Stomach (tissue), 8 donors: ENCODE measurements at regions not wholly inside any gene's neighbourhood (a gene's known extent, or its start where the extent isn't known, plus 50 kb on each side); places are given as distances from the start of the nearest gene placed in this dataset.

Experiments
- DNase-seq, 2 donors: peaks; one replicate each; pipeline versions ENCODE4 v3.0.0 to v3.0.0-alpha.2; 2013 to 2019
- H3K27ac ChIP-seq, 5 donors: fragments of 200-600 bp in 4 of 5; sonication (generic) in 4 of 5; one replicate each; pipeline ENCODE4 v1.5.1; 2013 to 2019; ENCODE audit warnings: mild to moderate bottlenecking in 1 of 5, moderate library complexity in 1 of 5
- H3K27me3 ChIP-seq, 3 donors: fragments of 200-600 bp; sonication (generic); one replicate each; pipeline ENCODE4 v1.5.1; 2017 to 2019; ENCODE audit warnings: mixed run types in 1 of 3
- H3K36me3 ChIP-seq, 4 donors: fragments of 200-600 bp; sonication (generic); 1 replicate in 3 of 4; 2 replicates in 1 of 4; pipeline ENCODE4 v1.5.1; 2016 to 2019
- H3K4me1 ChIP-seq, 4 donors: fragments of 200-600 bp; sonication (generic); one replicate each; pipeline ENCODE4 v1.5.1; 2016 to 2019
- H3K4me3 ChIP-seq, 4 donors: fragments of 200-600 bp; sonication (generic) in 3 of 4; one replicate each; pipeline ENCODE4 v1.5.1; 2016 to 2019; ENCODE audit warnings: mild to moderate bottlenecking in 1 of 4
- H3K9me3 ChIP-seq, 4 donors: fragments of 200-600 bp; sonication (generic); one replicate each; pipeline ENCODE4 v1.5.1; 2016 to 2019
- EP300 ChIP-seq: sonication (generic); formaldehyde crosslinking; IDR thresholded peaks from one replicate; pipeline ENCODE4 v1.6.1; 2017; ENCODE audit warnings: antibody characterized with exemption
- POLR2A ChIP-seq, 4 donors: fragments of 450-650 bp; IDR thresholded peaks; one replicate each; pipeline ENCODE4 v1.6.1; 2016; ENCODE audit warnings: antibody characterized with exemption in 4 of 4, control low read depth in 2 of 4, mild to moderate bottlenecking in 1 of 4, moderate library complexity in 1 of 4
- POLR2AphosphoS5 ChIP-seq, 3 donors: sonication (generic); formaldehyde crosslinking; IDR thresholded peaks; one replicate each; pipeline ENCODE4 v1.6.1; 2016; ENCODE audit warnings: antibody characterized with exemption in 3 of 3
- WGBS, 5 donors: extraction: QIAGEN DNeasy Blood & Tissue Kit in 3 of 5; methylation state at CpG; one replicate each; pipeline versions ENCODE4 v1.1.5 to v1.1.7; 2013 to 2018; 5-methylcytosine and 5-hydroxymethylcytosine counted together
- intact Hi-C: fragments of 100-400 bp; cut with DNase I; formaldehyde crosslinking; loops from one replicate; pipeline ENCODE4 v1.15.1; 2023; ENCODE audit warnings: low total_unique reads
- TF ChIP-seq, protein P1 (sequence below), 7 experiments: fragments of 450-650 bp in 4 of 7; fragments of 200-600 bp in 3 of 7; sonication (generic) in 3 of 7; IDR thresholded peaks; one replicate each; pipeline ENCODE4 v1.5.1; 2016 to 2019; ENCODE audit warnings: antibody characterized with exemption in 7 of 7, control low read depth in 2 of 7, mild to moderate bottlenecking in 1 of 7
- donor health status: healthy with polysubstance abuse.
- donor health status: Bipolar disorder and iron deficiency.
- donor health status: healthy.

DNA sequence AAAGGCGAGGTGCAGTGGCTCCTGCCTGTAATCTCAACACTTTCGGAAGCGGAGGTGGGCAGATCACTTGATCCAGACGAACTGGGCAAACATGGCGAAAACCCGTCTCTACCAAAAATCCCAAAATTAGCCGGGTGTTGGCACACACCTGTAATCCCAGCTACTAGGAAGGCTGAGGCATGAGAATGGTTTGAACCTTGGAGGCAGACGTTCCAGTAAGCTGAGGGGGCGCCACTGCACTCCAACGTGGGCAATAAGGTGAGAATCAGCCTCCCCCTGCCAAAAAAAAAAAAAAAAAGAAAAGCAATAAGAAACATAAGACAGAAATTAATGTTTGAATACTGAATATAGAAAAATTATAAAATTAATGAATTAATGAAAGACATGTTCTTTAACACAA lies 928.7 kb downstream of the LRFN5 start:
- H3K4me1 ChIP-seq, result no peaks in the 10 kb centered on the region
- no peaks in the 10 kb centered on the region for H3K9me3 ChIP-seq
- TF ChIP-seq POLR2A (IDR thresholded peaks at IDR 0.05) (no peak), POLR2AphosphoS5 (IDR thresholded peaks at IDR 0.05) (no peak), EP300 (no peak)
- TF ChIP-seq, protein P1, sequence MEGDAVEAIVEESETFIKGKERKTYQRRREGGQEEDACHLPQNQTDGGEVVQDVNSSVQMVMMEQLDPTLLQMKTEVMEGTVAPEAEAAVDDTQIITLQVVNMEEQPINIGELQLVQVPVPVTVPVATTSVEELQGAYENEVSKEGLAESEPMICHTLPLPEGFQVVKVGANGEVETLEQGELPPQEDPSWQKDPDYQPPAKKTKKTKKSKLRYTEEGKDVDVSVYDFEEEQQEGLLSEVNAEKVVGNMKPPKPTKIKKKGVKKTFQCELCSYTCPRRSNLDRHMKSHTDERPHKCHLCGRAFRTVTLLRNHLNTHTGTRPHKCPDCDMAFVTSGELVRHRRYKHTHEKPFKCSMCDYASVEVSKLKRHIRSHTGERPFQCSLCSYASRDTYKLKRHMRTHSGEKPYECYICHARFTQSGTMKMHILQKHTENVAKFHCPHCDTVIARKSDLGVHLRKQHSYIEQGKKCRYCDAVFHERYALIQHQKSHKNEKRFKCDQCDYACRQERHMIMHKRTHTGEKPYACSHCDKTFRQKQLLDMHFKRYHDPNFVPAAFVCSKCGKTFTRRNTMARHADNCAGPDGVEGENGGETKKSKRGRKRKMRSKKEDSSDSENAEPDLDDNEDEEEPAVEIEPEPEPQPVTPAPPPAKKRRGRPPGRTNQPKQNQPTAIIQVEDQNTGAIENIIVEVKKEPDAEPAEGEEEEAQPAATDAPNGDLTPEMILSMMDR (IDR thresholded peaks at IDR 0.05), result no peak
- no peak overlapping the region for H3K4me3 ChIP-seq
- no peak for DNase-seq
- no peaks in the 10 kb centered on the region for H3K27me3 ChIP-seq
- H3K27ac ChIP-seq, result no peak overlapping the region
- H3K36me3 ChIP-seq, result no peaks in the 10 kb centered on the region
- 74 to 88% (median 80%) methylated on average over 8 to 10 of the region's 10 CpGs for WGBS, 5 donors
- intact Hi-C loops, result no loop called here

- Histone ChIP-seq H3K27me3 (no peaks in the 10 kb centered on the region), H3K4me1 (no peaks in the 10 kb centered on the region), H3K36me3 (no peaks in the 10 kb centered on the region), H3K4me3 (no peak overlapping the region), H3K9me3 (no peaks in the 10 kb centered on the region), H3K27ac (no peak overlapping the region)
- 71 to 91% (median 78%) methylated on average over 1 of the region's 1 CpG for WGBS, 5 donors
- TF ChIP-seq, protein P1 (IDR thresholded peaks at IDR 0.05), result no peak
- TF ChIP-seq POLR2A (IDR thresholded peaks at IDR 0.05), result no peak
- no peak for TF ChIP-seq EP300
- no peak for TF ChIP-seq POLR2AphosphoS5 (IDR thresholded peaks at IDR 0.05)
- intact Hi-C loops, result no loop called here
- no peak for DNase-seq
These were observed 926.8 kb downstream of the LRFN5 start for GRCh38 chr14:42533476-42533875.

GRCh38 chr14:42532194-42532593 lies 925.5 kb downstream of the LRFN5 start:
- WGBS, 5 donors, result 87 to 94% (median 90%) methylated on average over 2 of the region's 2 CpGs
- H3K27me3 ChIP-seq, result no peaks in the 10 kb centered on the region
- H3K4me3 ChIP-seq, result no peak overlapping the region
- H3K9me3 ChIP-seq, result no peaks in the 10 kb centered on the region
- TF ChIP-seq POLR2AphosphoS5 (IDR thresholded peaks at IDR 0.05) (no peak), EP300 (no peak), POLR2A (IDR thresholded peaks at IDR 0.05) (no peak)
- TF ChIP-seq, protein P1 (IDR thresholded peaks at IDR 0.05), result no peak
- H3K36me3 ChIP-seq, result no peaks in the 10 kb centered on the region
- H3K27ac ChIP-seq, result no peak overlapping the region
- DNase-seq, result no peak
- H3K4me1 ChIP-seq, result no peaks in the 10 kb centered on the region
- intact Hi-C loops, result no loop called here

DNA sequence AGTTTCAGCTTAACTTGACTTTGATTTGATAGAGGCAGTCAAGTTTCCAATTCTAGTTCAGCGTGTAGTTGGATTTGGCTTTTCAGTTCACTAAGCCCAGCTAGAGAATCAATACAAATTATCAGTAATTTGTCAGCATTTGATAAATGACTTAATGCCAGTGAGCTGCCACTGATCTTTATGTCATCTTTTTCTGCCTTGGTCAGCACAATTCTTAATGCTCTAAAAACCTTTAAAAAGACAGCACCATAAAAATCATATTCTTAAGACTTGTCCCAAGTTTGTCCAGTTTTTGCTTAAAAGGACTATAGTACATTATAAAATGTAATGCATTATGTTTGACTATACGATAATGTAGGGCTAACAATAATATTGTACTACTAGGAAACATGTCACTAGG lies 920.5 kb downstream of the LRFN5 start:
- Histone ChIP-seq H3K27ac (no peak overlapping the region), H3K9me3 (no peaks in the 10 kb centered on the region), H3K4me3 (no peak overlapping the region), H3K4me1 (no peaks in the 10 kb centered on the region), H3K27me3 (no peaks in the 10 kb centered on the region), H3K36me3 (no peaks in the 10 kb centered on the region)
- no peak for DNase-seq
- no peak for TF ChIP-seq EP300
- TF ChIP-seq, protein P1 (IDR thresholded peaks at IDR 0.05), result no peak
- no peak for TF ChIP-seq POLR2AphosphoS5 (IDR thresholded peaks at IDR 0.05)
- TF ChIP-seq POLR2A (IDR thresholded peaks at IDR 0.05), result no peak
- WGBS, 5 donors, result 86 to 92% (median 90%) methylated on average over 2 of the region's 2 CpGs
- intact Hi-C loops, result no loop called here
